Heart left ventricle (tissue), 16 donors: ENCODE measurements at regions not wholly inside any gene's neighbourhood (a gene's known extent, or its start where the extent isn't known, plus 50 kb on each side); places are given as distances from the start of the nearest gene placed in this dataset.
A peak's percentile ranks its signal among the peaks of the same experiment; 100 is the strongest.

ENCODE experiments used
- ATAC-seq, 4 donors: fragments of 200-7000 bp; cut with Tn5 transposase; one replicate each; pipeline ENCODE4 v1.9.1; 2020 to 2022; ENCODE audit warnings: moderate library complexity in 4 of 4, mild to moderate bottlenecking in 3 of 4, moderate number of reproducible peaks in 1 of 4
- DNase-seq, 5 donors: peaks; one replicate each; pipeline ENCODE4 v3.0.0-alpha.2; 2020
- H3K27ac ChIP-seq, 12 donors: fragments of 200-600 bp; sonication (generic) in 4 of 12; one replicate each; pipeline versions ENCODE4 v1.5.0 to v1.8.0; 2016 to 2022; ENCODE audit warnings: mild to moderate bottlenecking in 2 of 12
- H3K27me3 ChIP-seq, 9 donors: fragments of 200-600 bp; sonication (generic) in 2 of 9; one replicate each; pipeline versions ENCODE4 v1.5.1 to v1.8.0; 2016 to 2022; ENCODE audit warnings: mild to moderate bottlenecking in 3 of 9
- H3K36me3 ChIP-seq, 9 donors: fragments of 200-600 bp; sonication (generic) in 2 of 9; one replicate each; pipeline versions ENCODE4 v1.5.0 to v1.8.0; 2018 to 2022; ENCODE audit warnings: mild to moderate bottlenecking in 2 of 9
- H3K4me1 ChIP-seq, 12 donors: fragments of 200-600 bp; sonication (generic) in 4 of 12; one replicate each; pipeline versions ENCODE4 v1.5.0 to v1.8.0; 2016 to 2022; ENCODE audit warnings: mild to moderate bottlenecking in 3 of 12
- H3K4me3 ChIP-seq, 12 donors: fragments of 200-600 bp; sonication (generic) in 4 of 12; one replicate each; pipeline versions ENCODE4 v1.5.0 to v1.8.0; 2017 to 2022; ENCODE audit warnings: mild to moderate bottlenecking in 9 of 12, moderate library complexity in 4 of 12
- H3K9me3 ChIP-seq, 12 donors: fragments of 200-600 bp; sonication (generic) in 4 of 12; one replicate each; pipeline versions ENCODE4 v1.5.0 to v1.8.0; 2016 to 2022; ENCODE audit warnings: mild to moderate bottlenecking in 1 of 12
- POLR2A ChIP-seq, 2 donors: fragments of 450-650 bp; IDR thresholded peaks; one replicate each; pipeline ENCODE4 v1.6.1; 2017; ENCODE audit warnings: antibody characterized with exemption in 2 of 2, mild to moderate bottlenecking in 2 of 2, moderate library complexity in 2 of 2
- WGBS, 4 donors: extraction: QIAGEN DNeasy Blood & Tissue Kit in 2 of 4; methylation state at CpG; one replicate each; pipeline versions ENCODE4 v1.1.5 to v1.1.7; 2013 to 2018; 5-methylcytosine and 5-hydroxymethylcytosine counted together
- intact Hi-C, 10 donors: fragments of 100-400 bp; cut with DNase I; formaldehyde crosslinking; loops; one replicate each; pipeline versions ENCODE4 v1.11.1 to v1.14.2; 2022
- TF ChIP-seq, protein P1 (sequence below), 12 donors: fragments of 200-600 bp; sonication (generic) in 4 of 12; IDR thresholded peaks; one replicate each; pipeline versions ENCODE4 v1.5.0 to v1.8.0; 2018 to 2022; ENCODE audit warnings: antibody characterized with exemption in 12 of 12, mild to moderate bottlenecking in 5 of 12
- donor health status: ischemic (EF 13 %, LVEDD 7.1; RV severe dilation, severe dysfunction).
- donor health status: healthy with polysubstance abuse.
- donor health status: DM: no; HTN: yes; CAD: no.
- donor health status: DM: no; HTN: no; CAD: no.
- donor health status: ischemic (EF 25% LVEDD 6.9; RV normal size, moderate dysfunction).
- donor health status: ischemic (EF 25% LVEDD 5.7; RV mildly dilated, moderate dysfunction).
- donor health status: healthy.
- donor health status: DM: yes; HTN: yes; CAD: no.
- donor health status: ischemic (EF 35%, LVEDD 5.7; RV mildly dilated, moderate dysfunction).
- donor health status: nonischemic (EF 11% LVEDD 7.7; RV severe dilation, severe dysfunction).
- donor health status: DM: yes; HTN: yes; CAD: no.
- donor health status: PGD.
- donor health status: ischemic (EF 29% LVEDD 5.4; RV normal size, mild dysfunction).
- donor health status: nonischemic (EF 23%, LVEDD 6.1; RV moderate dilation, normal function).

- intact Hi-C loops, result no loop called here
- Histone ChIP-seq H3K4me1 (no peaks in the 10 kb centered on the region), H3K9me3 (peaks cover 0 to 4% (median 0%) of the 10 kb centered on the region in 12 donors), H3K36me3 (peaks cover 0 to 30% (median 12%) of the 10 kb centered on the region in 9 donors), H3K4me3 (no peak overlapping the region), H3K27me3 (no peaks in the 10 kb centered on the region), H3K27ac (no peak overlapping the region)
- TF ChIP-seq POLR2A (IDR thresholded peaks at IDR 0.05), result no peak
- TF ChIP-seq, protein P1, sequence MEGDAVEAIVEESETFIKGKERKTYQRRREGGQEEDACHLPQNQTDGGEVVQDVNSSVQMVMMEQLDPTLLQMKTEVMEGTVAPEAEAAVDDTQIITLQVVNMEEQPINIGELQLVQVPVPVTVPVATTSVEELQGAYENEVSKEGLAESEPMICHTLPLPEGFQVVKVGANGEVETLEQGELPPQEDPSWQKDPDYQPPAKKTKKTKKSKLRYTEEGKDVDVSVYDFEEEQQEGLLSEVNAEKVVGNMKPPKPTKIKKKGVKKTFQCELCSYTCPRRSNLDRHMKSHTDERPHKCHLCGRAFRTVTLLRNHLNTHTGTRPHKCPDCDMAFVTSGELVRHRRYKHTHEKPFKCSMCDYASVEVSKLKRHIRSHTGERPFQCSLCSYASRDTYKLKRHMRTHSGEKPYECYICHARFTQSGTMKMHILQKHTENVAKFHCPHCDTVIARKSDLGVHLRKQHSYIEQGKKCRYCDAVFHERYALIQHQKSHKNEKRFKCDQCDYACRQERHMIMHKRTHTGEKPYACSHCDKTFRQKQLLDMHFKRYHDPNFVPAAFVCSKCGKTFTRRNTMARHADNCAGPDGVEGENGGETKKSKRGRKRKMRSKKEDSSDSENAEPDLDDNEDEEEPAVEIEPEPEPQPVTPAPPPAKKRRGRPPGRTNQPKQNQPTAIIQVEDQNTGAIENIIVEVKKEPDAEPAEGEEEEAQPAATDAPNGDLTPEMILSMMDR (IDR thresholded peaks at IDR 0.05), result no peak
- DNase-seq, result no peak
- WGBS, 4 donors, result 94 to 97% (median 95%) methylated on average over 2 of the region's 2 CpGs
- no peak for ATAC-seq
These were observed 311.0 kb downstream of the ZEB2 start for GRCh38 chr2:144208924-144209323.

DNA sequence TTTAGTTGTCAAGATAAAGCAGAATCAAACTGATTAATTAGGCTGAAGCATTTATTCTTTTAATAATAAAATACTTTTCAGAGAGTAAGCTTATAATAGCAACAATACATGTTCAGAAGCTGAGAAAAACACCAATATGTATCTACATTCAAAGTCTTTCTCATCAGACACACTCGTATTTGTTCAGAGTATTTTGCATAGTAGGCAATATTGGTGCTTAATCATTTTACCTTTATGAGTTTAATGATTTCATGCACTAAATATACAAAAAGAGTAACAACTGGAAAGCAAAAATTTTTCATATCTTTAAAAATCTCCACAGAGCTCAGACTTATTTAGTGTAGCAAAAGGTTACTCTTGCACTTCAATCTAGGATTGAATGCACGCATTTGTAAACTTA is 313.9 kb downstream of the ZEB2 start:
- Histone ChIP-seq H3K27me3 (no peaks in the 10 kb centered on the region), H3K27ac (no peak overlapping the region), H3K4me1 (no peaks in the 10 kb centered on the region), H3K9me3 (peaks cover 0 to 4% (median 0%) of the 10 kb centered on the region in 12 donors), H3K4me3 (no peak overlapping the region), H3K36me3 (peaks cover 0 to 30% (median 12%) of the 10 kb centered on the region in 9 donors)
- intact Hi-C loops, result no loop called here
- DNase-seq (no peak), ATAC-seq (no peak)
- 96 to 99% (median 98%) methylated on average over 2 of the region's 2 CpGs for WGBS, 4 donors
- TF ChIP-seq, protein P1 (IDR thresholded peaks at IDR 0.05), result no peak
- TF ChIP-seq POLR2A (IDR thresholded peaks at IDR 0.05), result no peak

GRCh38 chr2:144201868-144202468 is 318.0 kb downstream of the ZEB2 start:
- Histone ChIP-seq H3K4me1 (peaks cover 0 to 8% (median 0%) of the 10 kb centered on the region in 12 donors), H3K9me3 (peaks cover 0 to 4% (median 0%) of the 10 kb centered on the region in 12 donors), H3K27ac (no peak overlapping the region), H3K36me3 (peaks cover 0 to 7% (median 0%) of the 10 kb centered on the region in 9 donors), H3K27me3 (no peaks in the 10 kb centered on the region), H3K4me3 (no peak overlapping the region)
- DNase-seq (peak in 1 of 5 donors; percentile 17), ATAC-seq (no peak)
- intact Hi-C loops, result no loop called here
- TF ChIP-seq, protein P1 (IDR thresholded peaks at IDR 0.05), result no peak
- no peak for TF ChIP-seq POLR2A (IDR thresholded peaks at IDR 0.05)
- WGBS, 4 donors, result 78 to 80% (median 80%) methylated on average over 1 of the region's 1 CpG

GRCh38 chr2:144201126-144201525 is 318.8 kb downstream of the ZEB2 start:
- intact Hi-C loops, result no loop called here
- DNase-seq, result no peak
- H3K27ac ChIP-seq, result no peak overlapping the region
- ATAC-seq, result no peak
- peaks cover 0 to 4% (median 0%) of the 10 kb centered on the region in 12 donors for H3K9me3 ChIP-seq
- no peaks in the 10 kb centered on the region for H3K36me3 ChIP-seq
- H3K4me1 ChIP-seq, result peaks cover 0 to 8% (median 0%) of the 10 kb centered on the region in 12 donors
- 92 to 99% (median 97%) methylated on average over 6 of the region's 6 CpGs for WGBS, 4 donors
- no peaks in the 10 kb centered on the region for H3K27me3 ChIP-seq
- TF ChIP-seq, protein P1 (IDR thresholded peaks at IDR 0.05), result no peak
- TF ChIP-seq POLR2A (IDR thresholded peaks at IDR 0.05), result no peak
- H3K4me3 ChIP-seq, result no peak overlapping the region
